ENCODE measurements at regions not wholly inside any gene's neighbourhood (a gene's known extent, or its start where the extent isn't known, plus 50 kb on each side); places are given as distances from the start of the nearest gene placed in this dataset.

- TF ChIP-seq TAF1 (IDR thresholded peaks at IDR 0.05; ENCODE audit: borderline replicate concordance, insufficient read depth, low read length) (no peak), FOXP2 (optimal IDR thresholded peaks at IDR 0.05; ENCODE audit: borderline replicate concordance, extremely low read depth, extremely low read length, insufficient read depth) (no peak), REST (IDR thresholded peaks at IDR 0.05; ENCODE audit: insufficient read depth in 1 of 2, low read depth in 2 of 2, low read length in 2 of 2) (no peak), POLR2AphosphoS5 (IDR thresholded peaks at IDR 0.05; ENCODE audit: low read depth, low read length) (no peak), SIN3A (IDR thresholded peaks at IDR 0.05; ENCODE audit: borderline replicate concordance, insufficient read depth, low read length) (no peak)
Observed at GRCh38 chr3:139260041-139260486, 83.8 kb upstream of the MRPS22 start.

GRCh38 chr3:139260793-139261736 lies 82.8 kb upstream of the MRPS22 start:
- TF ChIP-seq FOXP2 (optimal IDR thresholded peaks at IDR 0.05; ENCODE audit: borderline replicate concordance, extremely low read depth, extremely low read length, insufficient read depth) = no peak
- TF ChIP-seq POLR2AphosphoS5 (IDR thresholded peaks at IDR 0.05; ENCODE audit: low read depth, low read length) = no peak
- TF ChIP-seq TAF1 (IDR thresholded peaks at IDR 0.05; ENCODE audit: borderline replicate concordance, insufficient read depth, low read length) = no peak
- TF ChIP-seq SIN3A (IDR thresholded peaks at IDR 0.05; ENCODE audit: borderline replicate concordance, insufficient read depth, low read length) = no peak
- TF ChIP-seq REST (IDR thresholded peaks at IDR 0.05; ENCODE audit: insufficient read depth in 1 of 2, low read depth in 2 of 2, low read length in 2 of 2) = no peak

GRCh38 chr3:139261754-139262586 lies 81.8 kb upstream of the MRPS22 start:
- TF ChIP-seq FOXP2 (optimal IDR thresholded peaks at IDR 0.05; ENCODE audit: borderline replicate concordance, extremely low read depth, extremely low read length, insufficient read depth) (no peak), POLR2AphosphoS5 (IDR thresholded peaks at IDR 0.05; ENCODE audit: low read depth, low read length) (no peak), TAF1 (IDR thresholded peaks at IDR 0.05; ENCODE audit: borderline replicate concordance, insufficient read depth, low read length) (no peak), SIN3A (IDR thresholded peaks at IDR 0.05; ENCODE audit: borderline replicate concordance, insufficient read depth, low read length) (no peak), REST (IDR thresholded peaks at IDR 0.05; ENCODE audit: insufficient read depth in 1 of 2, low read depth in 2 of 2, low read length in 2 of 2) (no peak)

GRCh38 chr3:139263798-139264197 lies 80.0 kb upstream of the MRPS22 start:
- TF ChIP-seq POLR2AphosphoS5 (IDR thresholded peaks at IDR 0.05; ENCODE audit: low read depth, low read length) (no peak), REST (IDR thresholded peaks at IDR 0.05; ENCODE audit: insufficient read depth in 1 of 2, low read depth in 2 of 2, low read length in 2 of 2) (no peak), FOXP2 (optimal IDR thresholded peaks at IDR 0.05; ENCODE audit: borderline replicate concordance, extremely low read depth, extremely low read length, insufficient read depth) (no peak), SIN3A (IDR thresholded peaks at IDR 0.05; ENCODE audit: borderline replicate concordance, insufficient read depth, low read length) (no peak), TAF1 (IDR thresholded peaks at IDR 0.05; ENCODE audit: borderline replicate concordance, insufficient read depth, low read length) (no peak)
